ENCODE measurements at regions not wholly inside any gene's neighbourhood (a gene's known extent, or its start where the extent isn't known, plus 50 kb on each side); places are given as distances from the start of the nearest gene placed in this dataset.

DNA sequence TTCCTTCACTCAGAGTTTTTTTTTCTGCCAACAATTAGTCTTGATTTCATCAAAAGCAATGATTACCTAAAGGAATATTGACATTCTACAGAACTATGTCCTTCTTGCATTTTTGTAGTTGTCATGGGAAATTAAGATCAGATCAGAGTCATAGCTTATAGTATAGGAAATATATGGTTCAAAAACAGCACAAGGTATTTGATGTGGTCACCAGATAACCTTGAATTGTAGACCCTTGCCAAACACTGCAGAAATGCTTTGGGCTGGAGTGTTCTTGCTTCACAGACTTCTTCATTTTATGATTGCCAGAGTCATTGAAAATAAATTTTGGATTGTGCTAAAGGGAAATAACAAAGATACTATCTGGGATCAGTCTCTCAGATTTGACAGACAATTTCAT, 103.7 kb downstream of the AKAP11 start:
- TF ChIP-seq, protein P1, sequence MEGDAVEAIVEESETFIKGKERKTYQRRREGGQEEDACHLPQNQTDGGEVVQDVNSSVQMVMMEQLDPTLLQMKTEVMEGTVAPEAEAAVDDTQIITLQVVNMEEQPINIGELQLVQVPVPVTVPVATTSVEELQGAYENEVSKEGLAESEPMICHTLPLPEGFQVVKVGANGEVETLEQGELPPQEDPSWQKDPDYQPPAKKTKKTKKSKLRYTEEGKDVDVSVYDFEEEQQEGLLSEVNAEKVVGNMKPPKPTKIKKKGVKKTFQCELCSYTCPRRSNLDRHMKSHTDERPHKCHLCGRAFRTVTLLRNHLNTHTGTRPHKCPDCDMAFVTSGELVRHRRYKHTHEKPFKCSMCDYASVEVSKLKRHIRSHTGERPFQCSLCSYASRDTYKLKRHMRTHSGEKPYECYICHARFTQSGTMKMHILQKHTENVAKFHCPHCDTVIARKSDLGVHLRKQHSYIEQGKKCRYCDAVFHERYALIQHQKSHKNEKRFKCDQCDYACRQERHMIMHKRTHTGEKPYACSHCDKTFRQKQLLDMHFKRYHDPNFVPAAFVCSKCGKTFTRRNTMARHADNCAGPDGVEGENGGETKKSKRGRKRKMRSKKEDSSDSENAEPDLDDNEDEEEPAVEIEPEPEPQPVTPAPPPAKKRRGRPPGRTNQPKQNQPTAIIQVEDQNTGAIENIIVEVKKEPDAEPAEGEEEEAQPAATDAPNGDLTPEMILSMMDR (IDR thresholded peaks at IDR 0.05; ENCODE audit: insufficient read depth, low read length): no peak
- TF ChIP-seq POLR2AphosphoS5 (IDR thresholded peaks at IDR 0.05; ENCODE audit: low read depth) (no peak), GABPA (IDR thresholded peaks at IDR 0.05; ENCODE audit: low read depth) (no peak), SPI1 (IDR thresholded peaks at IDR 0.05; ENCODE audit: borderline replicate concordance, low read depth) (no peak)
- TF ChIP-seq, protein P2, sequence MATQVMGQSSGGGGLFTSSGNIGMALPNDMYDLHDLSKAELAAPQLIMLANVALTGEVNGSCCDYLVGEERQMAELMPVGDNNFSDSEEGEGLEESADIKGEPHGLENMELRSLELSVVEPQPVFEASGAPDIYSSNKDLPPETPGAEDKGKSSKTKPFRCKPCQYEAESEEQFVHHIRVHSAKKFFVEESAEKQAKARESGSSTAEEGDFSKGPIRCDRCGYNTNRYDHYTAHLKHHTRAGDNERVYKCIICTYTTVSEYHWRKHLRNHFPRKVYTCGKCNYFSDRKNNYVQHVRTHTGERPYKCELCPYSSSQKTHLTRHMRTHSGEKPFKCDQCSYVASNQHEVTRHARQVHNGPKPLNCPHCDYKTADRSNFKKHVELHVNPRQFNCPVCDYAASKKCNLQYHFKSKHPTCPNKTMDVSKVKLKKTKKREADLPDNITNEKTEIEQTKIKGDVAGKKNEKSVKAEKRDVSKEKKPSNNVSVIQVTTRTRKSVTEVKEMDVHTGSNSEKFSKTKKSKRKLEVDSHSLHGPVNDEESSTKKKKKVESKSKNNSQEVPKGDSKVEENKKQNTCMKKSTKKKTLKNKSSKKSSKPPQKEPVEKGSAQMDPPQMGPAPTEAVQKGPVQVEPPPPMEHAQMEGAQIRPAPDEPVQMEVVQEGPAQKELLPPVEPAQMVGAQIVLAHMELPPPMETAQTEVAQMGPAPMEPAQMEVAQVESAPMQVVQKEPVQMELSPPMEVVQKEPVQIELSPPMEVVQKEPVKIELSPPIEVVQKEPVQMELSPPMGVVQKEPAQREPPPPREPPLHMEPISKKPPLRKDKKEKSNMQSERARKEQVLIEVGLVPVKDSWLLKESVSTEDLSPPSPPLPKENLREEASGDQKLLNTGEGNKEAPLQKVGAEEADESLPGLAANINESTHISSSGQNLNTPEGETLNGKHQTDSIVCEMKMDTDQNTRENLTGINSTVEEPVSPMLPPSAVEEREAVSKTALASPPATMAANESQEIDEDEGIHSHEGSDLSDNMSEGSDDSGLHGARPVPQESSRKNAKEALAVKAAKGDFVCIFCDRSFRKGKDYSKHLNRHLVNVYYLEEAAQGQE (IDR thresholded peaks at IDR 0.05; ENCODE audit: insufficient replicate concordance, low read depth): no peak

Measured in HL-60 (cell line).